ENCODE measurements at regions not wholly inside any gene's neighbourhood (a gene's known extent, or its start where the extent isn't known, plus 50 kb on each side); places are given as distances from the start of the nearest gene placed in this dataset.

GRCh38 chr7:114755856-114756255 lies 166.0 kb upstream of the MDFIC start:
- DNase-seq (ENCODE audit: low spot score in 2 of 2), result no peak
- intact Hi-C loops (cut with DNase I; ENCODE audit: low total_unique reads), result no loop called here
- 40 to 41% methylated on average over 4 of the region's 4 CpGs for WGBS, 2 donors

GRCh38 chr7:114758661-114759227 lies 163.2 kb upstream of the MDFIC start:
- TF ChIP-seq, protein P1, sequence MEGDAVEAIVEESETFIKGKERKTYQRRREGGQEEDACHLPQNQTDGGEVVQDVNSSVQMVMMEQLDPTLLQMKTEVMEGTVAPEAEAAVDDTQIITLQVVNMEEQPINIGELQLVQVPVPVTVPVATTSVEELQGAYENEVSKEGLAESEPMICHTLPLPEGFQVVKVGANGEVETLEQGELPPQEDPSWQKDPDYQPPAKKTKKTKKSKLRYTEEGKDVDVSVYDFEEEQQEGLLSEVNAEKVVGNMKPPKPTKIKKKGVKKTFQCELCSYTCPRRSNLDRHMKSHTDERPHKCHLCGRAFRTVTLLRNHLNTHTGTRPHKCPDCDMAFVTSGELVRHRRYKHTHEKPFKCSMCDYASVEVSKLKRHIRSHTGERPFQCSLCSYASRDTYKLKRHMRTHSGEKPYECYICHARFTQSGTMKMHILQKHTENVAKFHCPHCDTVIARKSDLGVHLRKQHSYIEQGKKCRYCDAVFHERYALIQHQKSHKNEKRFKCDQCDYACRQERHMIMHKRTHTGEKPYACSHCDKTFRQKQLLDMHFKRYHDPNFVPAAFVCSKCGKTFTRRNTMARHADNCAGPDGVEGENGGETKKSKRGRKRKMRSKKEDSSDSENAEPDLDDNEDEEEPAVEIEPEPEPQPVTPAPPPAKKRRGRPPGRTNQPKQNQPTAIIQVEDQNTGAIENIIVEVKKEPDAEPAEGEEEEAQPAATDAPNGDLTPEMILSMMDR (IDR thresholded peaks at IDR 0.05), result no peak
- TF ChIP-seq POLR2A (IDR thresholded peaks at IDR 0.05), result no peak
- 77 to 80% methylated on average over 4 of the region's 4 CpGs for WGBS, 2 donors
- H3K4me3 ChIP-seq (ENCODE audit: low read depth, poor library complexity, severe bottlenecking), result no peak overlapping the region
- intact Hi-C loops (cut with DNase I; ENCODE audit: low total_unique reads), result no loop called here
- no peak for DNase-seq (ENCODE audit: low spot score in 2 of 2)

More at GRCh38 chr7:114755856-114756255, 166.0 kb upstream of the MDFIC start:
- H3K4me3 ChIP-seq (ENCODE audit: low read depth, poor library complexity, severe bottlenecking), result no peak overlapping the region
- no peak for TF ChIP-seq POLR2A (IDR thresholded peaks at IDR 0.05)
- TF ChIP-seq, protein P1 (IDR thresholded peaks at IDR 0.05), result no peak

- H3K4me3 ChIP-seq (ENCODE audit: low read depth, poor library complexity, severe bottlenecking), result no peak overlapping the region
- TF ChIP-seq POLR2A (IDR thresholded peaks at IDR 0.05), result no peak
- TF ChIP-seq, protein P1 (IDR thresholded peaks at IDR 0.05), result no peak
- DNase-seq (ENCODE audit: low spot score in 2 of 2), result no peak
- intact Hi-C loops (cut with DNase I; ENCODE audit: low total_unique reads), result no loop called here
- WGBS, 2 donors, result 75 to 91% methylated on average over 2 of the region's 2 CpGs
Observed at GRCh38 chr7:114759347-114760062, 162.4 kb upstream of the MDFIC start.

GRCh38 chr7:114760477-114760876 lies 161.4 kb upstream of the MDFIC start:
- WGBS, 2 donors, result 84 to 92% methylated on average over 2 of the region's 2 CpGs
- intact Hi-C loops (cut with DNase I; ENCODE audit: low total_unique reads), result no loop called here
- no peak for DNase-seq (ENCODE audit: low spot score in 2 of 2)
- H3K4me3 ChIP-seq (ENCODE audit: low read depth, poor library complexity, severe bottlenecking), result no peak overlapping the region
- TF ChIP-seq POLR2A (IDR thresholded peaks at IDR 0.05), result no peak
- TF ChIP-seq, protein P1 (IDR thresholded peaks at IDR 0.05), result no peak

GRCh38 chr7:114761973-114762372 lies 159.9 kb upstream of the MDFIC start:
- WGBS, 2 donors, result 92 to 95% methylated on average over 2 of the region's 2 CpGs
- intact Hi-C loops (cut with DNase I; ENCODE audit: low total_unique reads), result no loop called here
- TF ChIP-seq, protein P1 (IDR thresholded peaks at IDR 0.05), result no peak
- TF ChIP-seq POLR2A (IDR thresholded peaks at IDR 0.05), result no peak
- no peak overlapping the region for H3K4me3 ChIP-seq (ENCODE audit: low read depth, poor library complexity, severe bottlenecking)
- DNase-seq (ENCODE audit: low spot score in 2 of 2), result no peak

All from lower leg skin (tissue), 4 donors.